GM12878 (cell line): ENCODE measurements at regions not wholly inside any gene's neighbourhood (a gene's known extent, or its start where the extent isn't known, plus 50 kb on each side); places are given as distances from the start of the nearest gene placed in this dataset.

Experiments used
- ATAC-seq: fragments of 200-7000 bp; cut with Tn5 transposase; 3 replicates; pipeline ENCODE4 v1.9.1; 2020; ENCODE audit warnings: mild to moderate bottlenecking, moderate library complexity
- BruUV-seq: library from RNA; stranded (reverse); fragments of 400-500 nt; replicated peaks from 2 replicates; lab custom pipeline; 2021; lab: Mats Ljungman, UMichigan
- CTCF ChIA-PET: fragments of 300-600 bp; sonication (Branson Sonifier 250); formaldehyde crosslinking; extraction: SDS; loops from one replicate; lab custom pipeline; 2021; ENCODE audit warnings: inconsistent platforms; lab: Yijun Ruan, JAX
- POLR2A ChIA-PET: fragments of 350-600 bp; formaldehyde crosslinking; extraction: SDS; loops from one replicate; lab custom pipeline; 2021; ENCODE audit warnings: inconsistent platforms; lab: Charles Lee
- RAD21 ChIA-PET: fragments of 300-600 bp; sonication (Branson Sonifier 250); formaldehyde crosslinking; loops from one replicate; lab custom pipeline; 2023; ENCODE audit warnings: antibody characterized with exemption; ENCODE audit not compliant: unreplicated experiment; lab: Charles Lee
- SMC1A ChIA-PET: fragments of 300-600 bp; sonication (Branson Sonifier 250); formaldehyde crosslinking; loops from one replicate; lab custom pipeline; 2023; ENCODE audit not compliant: unreplicated experiment, uncharacterized antibody; lab: Charles Lee
- DNase-seq: peaks from one replicate; pipeline ENCODE4 v3.0.0-alpha.2; 2011; ENCODE audit warnings: low read depth, low spot score
- FAIRE-seq: peaks from 3 replicates; lab custom pipeline; 2011; peaks lifted over from hg19 to GRCh38; lab: Jason Lieb, UNC
- H2AFZ ChIP-seq: 2 replicates; pipeline ENCODE4 v1.6.0; 2011; ENCODE audit warnings: low read depth, low read length, control low read depth; ENCODE audit not compliant: control insufficient read depth
- H3K27ac ChIP-seq: 2 replicates; pipeline ENCODE4 v1.5.1; 2011; ENCODE audit warnings: control low read depth; ENCODE audit not compliant: control insufficient read depth, insufficient read depth
- H3K27me3 ChIP-seq, 2 experiments: replicated peaks in 1 of 2; 2 replicates each; pipeline versions ENCODE4 v1.6.0 to v1.6.1; 2011; ENCODE audit warnings: low read length in 1 of 2; ENCODE audit not compliant: control insufficient read depth in 2 of 2, insufficient read depth in 2 of 2
- H3K36me3 ChIP-seq, 2 experiments: 2 replicates each; pipeline ENCODE4 v1.5.1; 2011; ENCODE audit warnings: low read length in 1 of 2; ENCODE audit not compliant: control insufficient read depth in 2 of 2, insufficient read depth in 2 of 2
- H3K4me1 ChIP-seq: 2 replicates; pipeline ENCODE4 v1.6.1; 2011; ENCODE audit warnings: mild to moderate bottlenecking, low read length, moderate library complexity, mixed read lengths; ENCODE audit not compliant: control insufficient read depth, insufficient read depth
- H3K4me2 ChIP-seq: 2 replicates; pipeline ENCODE4 v1.6.0; 2011; ENCODE audit warnings: control low read depth; ENCODE audit not compliant: control insufficient read depth, insufficient read depth
- H3K4me3 ChIP-seq: fragments of 200-600 bp; sonication (generic); 2 replicates; pipeline ENCODE4 v1.5.1; 2016
- H3K79me2 ChIP-seq: 2 replicates; pipeline ENCODE4 v1.6.0; 2011; ENCODE audit warnings: low read length; ENCODE audit not compliant: control insufficient read depth, insufficient read depth
- H3K9ac ChIP-seq: 2 replicates; pipeline ENCODE4 v1.8.0; 2011; ENCODE audit warnings: low read length, control low read depth, mixed read lengths; ENCODE audit not compliant: control insufficient read depth, insufficient read depth
- H3K9me3 ChIP-seq: replicated peaks from 3 replicates; pipeline ENCODE4 v1.5.1; 2011; ENCODE audit warnings: mild to moderate bottlenecking, low read length; ENCODE audit not compliant: control insufficient read depth, insufficient read depth
- H4K20me1 ChIP-seq: 2 replicates; pipeline ENCODE4 v1.6.0; 2011; ENCODE audit not compliant: control insufficient read depth, insufficient read depth
- ATF2 ChIP-seq: IDR thresholded peaks from 2 replicates; pipeline ENCODE4 v1.6.1; 2012; ENCODE audit warnings: low read length, inconsistent platforms
- CBX5 ChIP-seq: sonication (generic); IDR thresholded peaks from 2 replicates; pipeline ENCODE4 v1.6.1; 2016; ENCODE audit warnings: low read depth, moderate library complexity, mild to moderate bottlenecking, inconsistent platforms
- DPF2 ChIP-seq: fragments of 450-650 bp; IDR thresholded peaks from 2 replicates; pipeline ENCODE4 v1.6.1; 2017; ENCODE audit warnings: mild to moderate bottlenecking
- HDAC6 ChIP-seq: fragments of 200-600 bp; sonication (generic); IDR thresholded peaks from one replicate; pipeline ENCODE4 v1.8.0; 2017; ENCODE audit warnings: antibody characterized with exemption; ENCODE audit not compliant: unreplicated experiment
- HDGF ChIP-seq: fragments of 450-650 bp; IDR thresholded peaks from 2 replicates; pipeline ENCODE4 v1.6.1; 2016; ENCODE audit warnings: antibody characterized with exemption
- IKZF1 ChIP-seq: fragments of 450-650 bp; conservative IDR thresholded peaks from 2 replicates; pipeline ENCODE4 v1.6.1; 2017; ENCODE audit warnings: antibody characterized with exemption, mild to moderate bottlenecking
- KDM1A ChIP-seq: fragments of 200-600 bp; sonication (generic); IDR thresholded peaks from 2 replicates; pipeline ENCODE4 v1.6.1; 2016; ENCODE audit warnings: borderline replicate concordance
- MXI1 ChIP-seq: fragments of 150-350 bp; IDR thresholded peaks from 2 replicates; pipeline ENCODE4 v1.6.1; 2011; ENCODE audit warnings: low read depth, mild to moderate bottlenecking, inconsistent platforms, low read length, improper control_type of control experiment
- MYB ChIP-seq: fragments of 150-350 bp; IDR thresholded peaks from 2 replicates; pipeline ENCODE4 v1.6.1; 2014; ENCODE audit warnings: mild to moderate bottlenecking, low read depth, low read length, borderline replicate concordance
- PAX5 ChIP-seq: IDR thresholded peaks from 2 replicates; pipeline ENCODE4 v1.6.1; 2011; ENCODE audit warnings: low read depth, low read length, borderline replicate concordance
- PAX8 ChIP-seq: fragments of 450-650 bp; IDR thresholded peaks from 2 replicates; pipeline ENCODE4 v1.6.1; 2017; ENCODE audit warnings: mild to moderate bottlenecking, moderate library complexity
- RBBP5 ChIP-seq: fragments of 200-600 bp; sonication (generic); conservative IDR thresholded peaks from 2 replicates; pipeline ENCODE4 v1.6.1; 2016
- RELB ChIP-seq: fragments of 450-650 bp; IDR thresholded peaks from 2 replicates; pipeline ENCODE4 v1.6.1; 2017; ENCODE audit warnings: low read depth, mild to moderate bottlenecking, moderate library complexity
- SMAD1 ChIP-seq: fragments of 450-650 bp; IDR thresholded peaks from 2 replicates; pipeline ENCODE4 v1.6.1; 2018; ENCODE audit warnings: mild to moderate bottlenecking, low read depth; ENCODE audit not compliant: partially characterized antibody
- TARDBP ChIP-seq: IDR thresholded peaks from 2 replicates; pipeline ENCODE4 v1.6.1; 2016; ENCODE audit warnings: borderline replicate concordance
- TCF7 ChIP-seq: IDR thresholded peaks from 2 replicates; pipeline ENCODE4 v1.6.1; 2014; ENCODE audit warnings: antibody characterized with exemption, borderline replicate concordance
- USF2 ChIP-seq: IDR thresholded peaks from 2 replicates; pipeline ENCODE4 v1.6.1; 2011; ENCODE audit warnings: low read depth, low read length, improper control_type of control experiment, borderline replicate concordance
- WRNIP1 ChIP-seq: IDR thresholded peaks from 2 replicates; pipeline ENCODE4 v1.6.1; 2011; ENCODE audit warnings: low read depth, low read length, improper control_type of control experiment, borderline replicate concordance
- YBX1 ChIP-seq: fragments of 450-650 bp; IDR thresholded peaks from 2 replicates; pipeline ENCODE4 v1.6.1; 2016; ENCODE audit warnings: antibody characterized with exemption
- ZNF217 ChIP-seq: fragments of 450-650 bp; IDR thresholded peaks from 2 replicates; pipeline ENCODE4 v1.6.1; 2017; ENCODE audit warnings: antibody characterized with exemption, mild to moderate bottlenecking
- ZSCAN29 ChIP-seq: fragments of 450-650 bp; IDR thresholded peaks from 2 replicates; pipeline ENCODE4 v1.6.1; 2017; ENCODE audit warnings: mild to moderate bottlenecking, moderate library complexity
- WGBS: methylation state at CpG from one replicate; pipeline ENCODE4 v1.1.6; 2016; ENCODE audit warnings: low lambda C conversion rate; ENCODE audit not compliant: insufficient replicate concordance, insufficient coverage; ENCODE audit errors: missing lambda C conversion rate; 5-methylcytosine and 5-hydroxymethylcytosine counted together
- in situ Hi-C: fragments of 300-500 bp; cut with MboI; formaldehyde crosslinking; loops from 9 replicates; pipeline ENCODE4 v1.14.3; 2018; ENCODE audit warnings: mixed read lengths
- intact Hi-C: fragments of 100-400 bp; cut with micrococcal nuclease; formaldehyde crosslinking; loops from one replicate; pipeline ENCODE4 v1.14.2; 2022; ENCODE audit not compliant: unreplicated experiment

GRCh38 chr22:22833059-22833458 lies 54.6 kb upstream of the IGLL5 start (continued):
- TF ChIP-seq TARDBP: no peak
- TF ChIP-seq SMAD1: no peak
- no peak for TF ChIP-seq PAX5
- TF ChIP-seq DPF2: no peak
- TF ChIP-seq HDAC6: no peak
- TF ChIP-seq, all 136 proteins: peak for 0

GRCh38 chr22:22833488-22833887 lies 54.1 kb upstream of the IGLL5 start:
- FAIRE-seq: no peak
- Histone ChIP-seq H3K4me1 (no peaks in the 10 kb centered on the region; the same call in 1 of the 2 replicates), H3K4me2 (no peak overlapping the region), H2AFZ (no peak overlapping the region), H3K9me3 (no peaks in the 10 kb centered on the region; the same call in 2 of the 3 replicates), H3K4me3 (no peak overlapping the region), H3K27me3 (no peaks in the 10 kb centered on the region), H3K9ac (no peak overlapping the region), H3K79me2 (no peaks in the 10 kb centered on the region), H4K20me1 (no peaks in the 10 kb centered on the region), H3K27ac (no peak overlapping the region), H3K36me3 (no peaks in the 10 kb centered on the region)
- intact Hi-C loops (no loop called here), in situ Hi-C loops (no loop called here)
- CTCF ChIA-PET: interaction anchor here (0.6 kb wide), 1 partner anchor 123 kb away, joined by 3 read pairs; no protein-coding TSS in a partner anchor
- 11% methylated on average over 4 of the region's 4 CpGs for WGBS
- no TSS peak for BruUV-seq
- TF ChIP-seq PAX8: no peak
- no peak for TF ChIP-seq IKZF1
- no peak for TF ChIP-seq ATF2
- TF ChIP-seq RELB: no peak
- no peak for TF ChIP-seq KDM1A
- TF ChIP-seq YBX1: no peak
- TF ChIP-seq ZSCAN29: no peak
- TF ChIP-seq MXI1: no peak
- no peak for TF ChIP-seq ZNF217
- no peak for TF ChIP-seq HDGF
- no peak for TF ChIP-seq RBBP5
- no peak for TF ChIP-seq CBX5
- no peak for TF ChIP-seq USF2
- no peak for TF ChIP-seq WRNIP1
- TF ChIP-seq MYB: no peak
- TF ChIP-seq TCF7: no peak
- RAD21 ChIA-PET: no interaction called here
- POLR2A ChIA-PET: no interaction called here
- no peak for DNase-seq
- SMC1A ChIA-PET: no interaction called here
- ATAC-seq: no peak
